ENCODE measurements at regions not wholly inside any gene's neighbourhood (a gene's known extent, or its start where the extent isn't known, plus 50 kb on each side); places are given as distances from the start of the nearest gene placed in this dataset.

- no peaks in the 10 kb centered on the region for H3K9me2 ChIP-seq (replicated peaks; ENCODE audit: insufficient read depth, low read length)
- no peak overlapping the region for H3K27ac ChIP-seq (ENCODE audit: low read length)
- H3K9me3 ChIP-seq (replicated peaks; ENCODE audit: insufficient read depth, low read length), result no peaks in the 10 kb centered on the region
- no peaks in the 10 kb centered on the region for H3F3A ChIP-seq (ENCODE audit: insufficient read depth, low read length)
- H3K79me2 ChIP-seq (ENCODE audit: low read length), result no peaks in the 10 kb centered on the region
- H3K4me2 ChIP-seq (ENCODE audit: low read depth, low read length), result no peak overlapping the region
- H3K9ac ChIP-seq (ENCODE audit: low read length), result no peak overlapping the region
- no peaks in the 10 kb centered on the region for H3K36me3 ChIP-seq (replicated peaks; ENCODE audit: insufficient read depth, low read length)
- H3K27me3 ChIP-seq (replicated peaks; ENCODE audit: insufficient read depth, low read length), result no peaks in the 10 kb centered on the region
- no peak overlapping the region for H3K4me3 ChIP-seq (ENCODE audit: low read length)
- no peak overlapping the region for H2AFZ ChIP-seq (ENCODE audit: low read length)
- no peaks in the 10 kb centered on the region for H3K4me1 ChIP-seq (ENCODE audit: low read length)
- no peak for DNase-seq
- no peaks in the 10 kb centered on the region for H4K20me1 ChIP-seq (ENCODE audit: insufficient read depth, low read length)
- TF ChIP-seq CTCF (IDR thresholded peaks at IDR 0.05; ENCODE audit: low read length) (no peak), EZH2 (optimal IDR thresholded peaks at IDR 0.05; ENCODE audit: low read depth, low read length) (no peak), EZH2phosphoT487 (IDR thresholded peaks at IDR 0.05; ENCODE audit: low read length) (no peak)
Observed at GRCh38 chr12:85552461-85552860, 272.4 kb downstream of the ALX1 start.

GRCh38 chr12:85557850-85558249 is 277.8 kb downstream of the ALX1 start:
- Histone ChIP-seq H3K4me2 (ENCODE audit: low read depth, low read length) (no peak overlapping the region), H3K27ac (ENCODE audit: low read length) (no peak overlapping the region), H3F3A (ENCODE audit: insufficient read depth, low read length) (no peaks in the 10 kb centered on the region), H3K9me3 (replicated peaks; ENCODE audit: insufficient read depth, low read length) (no peaks in the 10 kb centered on the region), H3K27me3 (replicated peaks; ENCODE audit: insufficient read depth, low read length) (no peaks in the 10 kb centered on the region), H4K20me1 (ENCODE audit: insufficient read depth, low read length) (no peaks in the 10 kb centered on the region), H3K79me2 (ENCODE audit: low read length) (no peaks in the 10 kb centered on the region), H3K4me3 (ENCODE audit: low read length) (no peak overlapping the region), H3K36me3 (replicated peaks; ENCODE audit: insufficient read depth, low read length) (no peaks in the 10 kb centered on the region), H2AFZ (ENCODE audit: low read length) (no peak overlapping the region), H3K4me1 (ENCODE audit: low read length) (no peaks in the 10 kb centered on the region), H3K9ac (ENCODE audit: low read length) (no peak overlapping the region), H3K9me2 (replicated peaks; ENCODE audit: insufficient read depth, low read length) (no peaks in the 10 kb centered on the region)
- DNase-seq, result no peak
- TF ChIP-seq CTCF (IDR thresholded peaks at IDR 0.05; ENCODE audit: low read length) (no peak), EZH2phosphoT487 (IDR thresholded peaks at IDR 0.05; ENCODE audit: low read length) (no peak), EZH2 (optimal IDR thresholded peaks at IDR 0.05; ENCODE audit: low read depth, low read length) (no peak)

- no peaks in the 10 kb centered on the region for H3K9me2 ChIP-seq (replicated peaks; ENCODE audit: insufficient read depth, low read length)
- no peak overlapping the region for H3K9ac ChIP-seq (ENCODE audit: low read length)
- no peaks in the 10 kb centered on the region for H3K9me3 ChIP-seq (replicated peaks; ENCODE audit: insufficient read depth, low read length)
- H3K27me3 ChIP-seq (replicated peaks; ENCODE audit: insufficient read depth, low read length), result no peaks in the 10 kb centered on the region
- DNase-seq, result no peak
- H3K79me2 ChIP-seq (ENCODE audit: low read length), result no peaks in the 10 kb centered on the region
- no peak overlapping the region for H3K4me3 ChIP-seq (ENCODE audit: low read length)
- no peaks in the 10 kb centered on the region for H3K36me3 ChIP-seq (replicated peaks; ENCODE audit: insufficient read depth, low read length)
- no peaks in the 10 kb centered on the region for H3F3A ChIP-seq (ENCODE audit: insufficient read depth, low read length)
- no peak overlapping the region for H2AFZ ChIP-seq (ENCODE audit: low read length)
- TF ChIP-seq CTCF (IDR thresholded peaks at IDR 0.05; ENCODE audit: low read length), result no peak
- TF ChIP-seq EZH2 (optimal IDR thresholded peaks at IDR 0.05; ENCODE audit: low read depth, low read length), result no peak
- no peak for TF ChIP-seq EZH2phosphoT487 (IDR thresholded peaks at IDR 0.05; ENCODE audit: low read length)
- no peaks in the 10 kb centered on the region for H4K20me1 ChIP-seq (ENCODE audit: insufficient read depth, low read length)
- H3K27ac ChIP-seq (ENCODE audit: low read length), result no peak overlapping the region
- H3K4me2 ChIP-seq (ENCODE audit: low read depth, low read length), result no peak overlapping the region
- no peaks in the 10 kb centered on the region for H3K4me1 ChIP-seq (ENCODE audit: low read length)
Observed at GRCh38 chr12:85558684-85559083, 277.5 kb downstream of the RASSF9 start.
